HG03439 (cell line): ENCODE measurements at regions not wholly inside any gene's neighbourhood (a gene's known extent, or its start where the extent isn't known, plus 50 kb on each side); places are given as distances from the start of the nearest gene placed in this dataset.
"Not testable (repeated sequence)": the region's sequence is repeated elsewhere in the genome, so short reads cannot be mapped to it uniquely, and the experiment has no call there.

Source experiments
- ATAC-seq: cut with Tn5 transposase; IDR thresholded peaks from one replicate; pipeline ENCODE4 v1.9.1; 2021; ENCODE audit warnings: mild to moderate bottlenecking, moderate library complexity; ENCODE audit not compliant: unreplicated experiment

- ATAC-seq, result no peak
These were observed 216.0 kb upstream of the NFIA start for GRCh38 chr1:60866226-60866900.

- ATAC-seq, result no peak
These were observed 217.2 kb upstream of the NFIA start for GRCh38 chr1:60865166-60865565.

- no peak for ATAC-seq
These were observed 217.6 kb upstream of the NFIA start for GRCh38 chr1:60864722-60865121.

GRCh38 chr1:60863131-60863530 lies 219.2 kb upstream of the NFIA start:
- ATAC-seq, result no peak

- ATAC-seq, result no peak
These were observed 220.3 kb upstream of the NFIA start for GRCh38 chr1:60861961-60862567.

- ATAC-seq, result no peak
These were observed 223.2 kb upstream of the NFIA start for GRCh38 chr1:60859111-60859510.

- no peak for ATAC-seq
These were observed 224.5 kb upstream of the NFIA start for GRCh38 chr1:60857851-60858250.

GRCh38 chr1:60850084-60850483 lies 232.3 kb upstream of the NFIA start:
- ATAC-seq, result no peak

- no peak for ATAC-seq
These were observed 233.0 kb upstream of the NFIA start for GRCh38 chr1:60849401-60849800.

- no peak for ATAC-seq
These were observed 233.7 kb upstream of the NFIA start for GRCh38 chr1:60848583-60849188.

- ATAC-seq, result no peak
These were observed 234.3 kb upstream of the NFIA start for GRCh38 chr1:60847855-60848582.

GRCh38 chr1:60847391-60847790 lies 235.0 kb upstream of the NFIA start:
- ATAC-seq, result no peak

GRCh38 chr1:60845659-60846058 lies 236.7 kb upstream of the NFIA start:
- ATAC-seq, result not testable (repeated sequence)

- no peak for ATAC-seq
These were observed 240.1 kb upstream of the NFIA start for GRCh38 chr1:60842304-60842703.

GRCh38 chr1:60841116-60842046 lies 241.0 kb upstream of the NFIA start:
- ATAC-seq, result no peak

- not testable (repeated sequence) for ATAC-seq
These were observed 241.9 kb upstream of the NFIA start for GRCh38 chr1:60840476-60840875.

GRCh38 chr1:60835649-60836048 lies 246.7 kb upstream of the NFIA start:
- ATAC-seq, result no peak

- no peak for ATAC-seq
These were observed 249.2 kb upstream of the NFIA start for GRCh38 chr1:60833173-60833572.

- no peak for ATAC-seq
These were observed 250.0 kb upstream of the NFIA start for GRCh38 chr1:60832367-60832766.

GRCh38 chr1:60831780-60832179 lies 250.6 kb upstream of the NFIA start:
- ATAC-seq, result no peak

- ATAC-seq, result no peak
These were observed 253.4 kb upstream of the NFIA start for GRCh38 chr1:60828944-60829343.
